Activated CD8-positive, alpha-beta T cell treated with anti-CD3 and anti-CD28 coated beads, Interleukin-2, amount 10 ng/mL, durations not matched to agents 7 days and 5 days (primary cell): ENCODE measurements at regions not wholly inside any gene's neighbourhood (a gene's known extent, or its start where the extent isn't known, plus 50 kb on each side); places are given as distances from the start of the nearest gene placed in this dataset.

Experiments
- ATAC-seq: fragments of 150-1000 bp; cut with Tn5 transposase; one replicate; pipeline ENCODE4 v1.10.0; 2021; ENCODE audit warnings: moderate library complexity
- CTCF ChIA-PET: fragments of 350-600 bp; sonication (Branson Sonifier 250); formaldehyde crosslinking; loops from one replicate; lab custom pipeline; 2021; ENCODE audit warnings: antibody characterized with exemption; lab: Charles Lee
- POLR2A ChIA-PET: fragments of 350-600 bp; sonication (Branson Sonifier 250); formaldehyde crosslinking; loops from one replicate; lab custom pipeline; 2021; ENCODE audit warnings: antibody characterized with exemption; lab: Charles Lee
- DNase-seq: peaks from one replicate; pipeline ENCODE4 v3.0.0-alpha.2; 2020
- H3K27ac Mint-ChIP-seq: one replicate; pipeline ENCODE4 v1.8.0; 2021; ENCODE audit warnings: mild to moderate bottlenecking, mixed read lengths
- H3K27me3 Mint-ChIP-seq: one replicate; pipeline ENCODE4 v1.8.0; 2021; ENCODE audit warnings: low read depth, mixed read lengths
- H3K36me3 Mint-ChIP-seq: one replicate; pipeline ENCODE4 v1.8.0; 2021; ENCODE audit warnings: low read depth, mixed read lengths
- H3K4me1 Mint-ChIP-seq: one replicate; pipeline ENCODE4 v1.8.0; 2021; ENCODE audit warnings: low read depth, mixed read lengths
- H3K4me3 Mint-ChIP-seq: one replicate; pipeline ENCODE4 v1.8.0; 2021; ENCODE audit warnings: mild to moderate bottlenecking, mixed read lengths
- H3K9me3 Mint-ChIP-seq: one replicate; pipeline ENCODE4 v1.8.0; 2022; ENCODE audit warnings: mixed read lengths; ENCODE audit not compliant: insufficient read depth

GRCh38 chr11:96760306-96760705 lies 370.5 kb downstream of the JRKL start:
- no peak for DNase-seq
- Mint-ChIP-seq H3K27me3 (no peaks in the 10 kb centered on the region), H3K9me3 (no peaks in the 10 kb centered on the region), H3K4me1 (no peaks in the 10 kb centered on the region), H3K36me3 (no peaks in the 10 kb centered on the region), H3K4me3 (no peak overlapping the region), H3K27ac (no peak overlapping the region)
- ChIA-PET POLR2A (no interaction called here), CTCF (no interaction called here)
- ATAC-seq, result no peak

DNA sequence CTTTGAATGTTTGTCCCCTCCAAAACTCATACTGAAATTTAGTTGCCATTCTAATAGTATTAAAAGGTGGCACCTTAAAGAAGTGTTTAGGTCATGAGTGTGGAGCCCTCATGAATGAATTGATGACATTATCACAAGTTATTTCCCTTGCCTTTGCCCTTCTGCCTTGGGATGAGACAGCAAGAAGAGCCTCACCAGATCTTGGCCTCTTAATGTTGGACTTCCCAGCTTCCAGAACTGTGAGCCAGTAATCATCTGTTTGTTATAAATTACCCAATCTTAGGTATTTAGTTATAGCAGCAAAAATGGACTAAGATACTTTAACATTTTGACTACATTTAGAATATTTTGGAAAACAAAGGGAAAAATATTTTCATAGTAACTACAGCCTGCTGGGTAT lies 371.0 kb downstream of the JRKL start:
- Mint-ChIP-seq H3K27ac (no peak overlapping the region), H3K36me3 (no peaks in the 10 kb centered on the region), H3K9me3 (no peaks in the 10 kb centered on the region), H3K27me3 (no peaks in the 10 kb centered on the region), H3K4me3 (no peak overlapping the region), H3K4me1 (no peaks in the 10 kb centered on the region)
- DNase-seq (no peak), ATAC-seq (no peak)
- ChIA-PET CTCF (no interaction called here), POLR2A (no interaction called here)

DNA sequence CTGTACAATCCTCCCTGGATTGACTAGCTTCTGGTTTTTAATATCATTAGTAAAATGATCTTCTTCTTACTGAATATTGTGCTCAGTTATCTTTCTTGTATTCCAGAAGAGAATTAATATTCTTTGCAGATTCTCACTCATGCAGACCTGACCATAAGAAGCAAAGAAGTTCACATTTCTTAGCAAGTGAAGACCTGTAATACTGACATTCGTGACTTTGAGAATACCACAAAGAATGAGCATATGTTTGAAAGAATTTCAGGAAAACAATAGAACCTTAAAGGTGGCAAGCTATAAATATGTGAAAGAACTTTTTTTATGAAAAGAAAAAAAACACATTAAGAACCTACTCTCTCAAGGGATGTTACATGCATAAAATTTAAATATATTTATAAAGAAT lies 371.6 kb downstream of the JRKL start:
- DNase-seq (no peak), ATAC-seq (no peak)
- ChIA-PET CTCF (no interaction called here), POLR2A (no interaction called here)
- no peaks in the 10 kb centered on the region for H3K9me3 Mint-ChIP-seq
- H3K27ac Mint-ChIP-seq, result no peak overlapping the region
- no peaks in the 10 kb centered on the region for H3K27me3 Mint-ChIP-seq
- no peak overlapping the region for H3K4me3 Mint-ChIP-seq
- no peaks in the 10 kb centered on the region for H3K36me3 Mint-ChIP-seq
- H3K4me1 Mint-ChIP-seq, result no peaks in the 10 kb centered on the region

DNA sequence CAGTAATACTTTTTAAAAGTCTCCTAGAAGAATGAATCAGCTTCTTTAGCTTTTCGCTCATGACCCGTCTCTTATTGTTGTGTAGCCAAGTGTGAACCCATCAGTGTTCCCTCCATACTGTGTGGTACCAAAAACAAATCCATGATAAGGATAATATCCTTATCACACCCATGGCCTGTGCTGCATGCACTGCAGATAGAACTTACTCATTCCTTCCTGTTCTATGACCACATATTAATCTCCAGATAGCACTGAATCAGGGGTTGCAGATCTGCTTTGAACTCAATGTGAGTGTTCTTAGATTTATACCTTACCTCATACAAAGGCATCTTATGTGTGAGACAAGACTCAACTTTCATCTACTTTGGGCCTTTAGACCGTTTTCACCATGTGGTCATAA lies 373.4 kb downstream of the JRKL start:
- DNase-seq (no peak), ATAC-seq (no peak)
- CTCF ChIA-PET, result no interaction called here
- no peaks in the 10 kb centered on the region for H3K9me3 Mint-ChIP-seq
- no peak overlapping the region for H3K4me3 Mint-ChIP-seq
- no peaks in the 10 kb centered on the region for H3K36me3 Mint-ChIP-seq
- H3K4me1 Mint-ChIP-seq, result no peaks in the 10 kb centered on the region
- H3K27me3 Mint-ChIP-seq, result no peaks in the 10 kb centered on the region
- no peak overlapping the region for H3K27ac Mint-ChIP-seq
- POLR2A ChIA-PET, result no interaction called here

- ChIA-PET POLR2A (no interaction called here), CTCF (no interaction called here)
- Mint-ChIP-seq H3K27me3 (no peaks in the 10 kb centered on the region), H3K4me1 (no peaks in the 10 kb centered on the region), H3K36me3 (no peaks in the 10 kb centered on the region), H3K4me3 (no peak overlapping the region), H3K9me3 (peaks cover 7% of the 10 kb centered on the region), H3K27ac (no peak overlapping the region)
- DNase-seq (no peak), ATAC-seq (no peak)
Observed at GRCh38 chr11:96778272-96778671, 388.5 kb downstream of the JRKL start.

GRCh38 chr11:96779030-96779429 lies 389.2 kb downstream of the JRKL start:
- ChIA-PET CTCF (no interaction called here), POLR2A (no interaction called here)
- Mint-ChIP-seq H3K4me1 (no peaks in the 10 kb centered on the region), H3K27me3 (no peaks in the 10 kb centered on the region), H3K36me3 (no peaks in the 10 kb centered on the region), H3K27ac (no peak overlapping the region), H3K9me3 (peaks cover 7% of the 10 kb centered on the region), H3K4me3 (no peak overlapping the region)
- DNase-seq, result no peak
- no peak for ATAC-seq

GRCh38 chr11:96781082-96781481 lies 391.3 kb downstream of the JRKL start:
- Mint-ChIP-seq H3K36me3 (no peaks in the 10 kb centered on the region), H3K9me3 (peaks cover 7% of the 10 kb centered on the region), H3K4me3 (no peak overlapping the region), H3K27ac (no peak overlapping the region), H3K4me1 (no peaks in the 10 kb centered on the region), H3K27me3 (no peaks in the 10 kb centered on the region)
- DNase-seq (no peak), ATAC-seq (no peak)
- ChIA-PET POLR2A (no interaction called here), CTCF (no interaction called here)

DNA sequence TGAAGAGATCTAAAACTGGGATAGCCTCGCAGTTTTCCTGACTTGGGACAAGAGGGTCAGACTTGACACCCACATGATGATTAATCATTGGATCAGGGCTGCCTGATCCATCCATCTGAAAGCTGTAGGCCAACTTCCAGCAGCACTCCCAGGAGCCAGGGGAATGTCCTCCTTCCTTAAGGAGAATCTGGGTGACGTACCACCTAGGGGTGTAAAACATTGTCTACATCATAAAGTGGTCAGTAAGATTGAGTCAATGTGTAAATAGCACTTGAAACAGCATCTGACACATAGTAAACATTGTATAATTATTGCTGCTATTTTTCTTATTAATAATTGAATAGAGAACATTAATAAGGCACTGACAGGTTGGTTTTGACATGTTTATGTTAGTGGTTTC lies 392.8 kb downstream of the JRKL start:
- CTCF ChIA-PET, result no interaction called here
- no peaks in the 10 kb centered on the region for H3K4me1 Mint-ChIP-seq
- ATAC-seq, result no peak
- no peaks in the 10 kb centered on the region for H3K27me3 Mint-ChIP-seq
- no peak overlapping the region for H3K27ac Mint-ChIP-seq
- no peaks in the 10 kb centered on the region for H3K36me3 Mint-ChIP-seq
- DNase-seq, result no peak
- no peak overlapping the region for H3K4me3 Mint-ChIP-seq
- POLR2A ChIA-PET, result no interaction called here
- peaks cover 7% of the 10 kb centered on the region for H3K9me3 Mint-ChIP-seq

DNA sequence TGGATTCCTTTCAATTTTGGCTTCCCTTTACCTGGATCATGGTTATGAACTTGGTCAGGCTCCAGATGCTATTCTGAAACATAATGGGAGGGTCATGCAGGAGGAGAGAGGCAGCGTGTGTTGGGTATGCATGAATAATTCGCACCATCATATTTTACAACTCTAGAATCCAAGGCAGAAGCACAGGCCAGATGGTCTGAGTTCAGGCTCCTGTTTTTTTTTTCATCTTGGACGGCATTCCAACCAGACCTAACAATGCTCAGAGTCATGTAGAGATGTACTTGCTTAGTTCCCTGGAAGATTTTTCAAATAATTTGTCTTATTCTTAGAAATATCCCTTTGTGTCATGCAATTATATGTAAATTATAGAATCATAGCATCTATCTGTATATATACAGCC lies 393.5 kb downstream of the JRKL start:
- H3K27ac Mint-ChIP-seq, result no peak overlapping the region
- H3K36me3 Mint-ChIP-seq, result no peaks in the 10 kb centered on the region
- no peaks in the 10 kb centered on the region for H3K27me3 Mint-ChIP-seq
- DNase-seq (no peak), ATAC-seq (no peak)
- ChIA-PET CTCF (no interaction called here), POLR2A (no interaction called here)
- H3K9me3 Mint-ChIP-seq, result peaks cover 2% of the 10 kb centered on the region
- H3K4me1 Mint-ChIP-seq, result no peaks in the 10 kb centered on the region
- H3K4me3 Mint-ChIP-seq, result no peak overlapping the region

DNA sequence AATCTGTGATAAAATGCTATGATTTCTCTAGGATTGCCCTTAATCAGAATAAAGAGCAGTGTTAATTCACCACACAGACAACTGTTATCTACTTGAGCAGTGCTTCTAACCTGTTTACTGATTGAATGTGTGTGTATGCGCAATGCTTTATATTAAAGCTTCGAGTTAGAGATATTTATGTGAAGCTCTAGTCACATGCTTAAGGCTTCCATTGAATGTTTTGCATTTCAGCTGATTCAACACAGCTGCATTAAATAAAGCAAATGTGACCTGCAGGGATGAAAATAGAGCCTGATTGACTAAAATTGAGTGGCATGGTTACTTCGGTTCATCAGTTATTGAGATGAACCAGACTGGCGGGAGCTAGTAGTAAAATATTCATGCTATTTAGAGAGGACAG lies 395.3 kb downstream of the JRKL start:
- no peak overlapping the region for H3K27ac Mint-ChIP-seq
- ChIA-PET POLR2A (no interaction called here), CTCF (no interaction called here)

DNA sequence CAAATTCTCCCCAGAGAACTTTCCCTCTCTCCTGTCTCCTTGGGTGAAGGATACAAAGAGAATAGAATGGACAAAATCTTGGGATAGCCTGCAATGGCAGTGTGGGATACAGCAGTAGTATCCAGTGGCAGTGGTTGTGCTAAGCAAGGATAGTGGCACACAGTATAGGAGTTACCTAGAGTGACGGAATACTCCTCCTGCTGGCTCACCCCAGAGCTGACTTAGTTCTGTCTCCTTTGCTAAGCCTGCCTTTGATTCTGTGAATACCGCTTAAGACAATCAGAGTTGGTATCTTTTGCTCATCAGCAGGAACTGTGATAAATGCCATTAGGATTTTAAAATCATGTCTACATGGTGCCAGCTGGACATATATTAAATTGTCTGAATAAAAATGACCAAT lies 404.3 kb downstream of the JRKL start:
- CTCF ChIA-PET, result no interaction called here
- no peak for ATAC-seq

More for the DNA sequence above, 395.3 kb downstream of the JRKL start:
- no peaks in the 10 kb centered on the region for H3K36me3 Mint-ChIP-seq
- H3K9me3 Mint-ChIP-seq, result no peaks in the 10 kb centered on the region
- ATAC-seq (no peak), DNase-seq (no peak)
- no peak overlapping the region for H3K4me3 Mint-ChIP-seq
- no peaks in the 10 kb centered on the region for H3K4me1 Mint-ChIP-seq
- no peaks in the 10 kb centered on the region for H3K27me3 Mint-ChIP-seq

GRCh38 chr11:96798445-96798844 lies 408.6 kb downstream of the JRKL start:
- CTCF ChIA-PET, result no interaction called here
- ATAC-seq (no peak), DNase-seq (no peak)
- H3K36me3 Mint-ChIP-seq, result no peaks in the 10 kb centered on the region
- POLR2A ChIA-PET, result no interaction called here
- no peaks in the 10 kb centered on the region for H3K27me3 Mint-ChIP-seq
- no peaks in the 10 kb centered on the region for H3K4me1 Mint-ChIP-seq
- no peak overlapping the region for H3K27ac Mint-ChIP-seq
- H3K4me3 Mint-ChIP-seq, result no peak overlapping the region
- H3K9me3 Mint-ChIP-seq, result no peaks in the 10 kb centered on the region

More for the DNA sequence above, 404.3 kb downstream of the JRKL start:
- DNase-seq, result no peak
- H3K9me3 Mint-ChIP-seq, result peaks cover 4% of the 10 kb centered on the region
- H3K36me3 Mint-ChIP-seq, result no peaks in the 10 kb centered on the region
- no peak overlapping the region for H3K27ac Mint-ChIP-seq
- no peaks in the 10 kb centered on the region for H3K27me3 Mint-ChIP-seq
- POLR2A ChIA-PET, result no interaction called here
- H3K4me3 Mint-ChIP-seq, result no peak overlapping the region
- no peaks in the 10 kb centered on the region for H3K4me1 Mint-ChIP-seq

- Mint-ChIP-seq H3K36me3 (no peaks in the 10 kb centered on the region), H3K27me3 (no peaks in the 10 kb centered on the region), H3K9me3 (peaks cover 8% of the 10 kb centered on the region), H3K4me1 (no peaks in the 10 kb centered on the region), H3K27ac (no peak overlapping the region), H3K4me3 (no peak overlapping the region)
- CTCF ChIA-PET, result no interaction called here
- ATAC-seq, result no peak
- POLR2A ChIA-PET, result no interaction called here
- no peak for DNase-seq
Observed at GRCh38 chr11:96815236-96815635, 425.4 kb downstream of the JRKL start.
